CD14-positive monocyte (primary cell): ENCODE measurements at regions not wholly inside any gene's neighbourhood (a gene's known extent, or its start where the extent isn't known, plus 50 kb on each side); places are given as distances from the start of the nearest gene placed in this dataset.

Experiments
- DNase-seq, 3 donors: peaks; one replicate each; pipeline ENCODE4 v3.0.0-alpha.2; 2011 to 2022
- H2AFZ ChIP-seq: 2 replicates; pipeline ENCODE4 v1.6.0; 2012; ENCODE audit warnings: mild to moderate bottlenecking, low read depth, low read length, inconsistent platforms; ENCODE audit not compliant: insufficient read depth, poor library complexity, severe bottlenecking
- H3K27ac ChIP-seq, 2 donors: 1 replicate in 1 of 2; 2 replicates in 1 of 2; pipeline ENCODE4 v1.5.1; 2012 to 2013; ENCODE audit warnings: low read length in 2 of 2, control low read depth in 1 of 2, inconsistent platforms in 1 of 2, low read depth in 1 of 2, mild to moderate bottlenecking in 1 of 2
- H3K27me3 ChIP-seq, 2 donors: one replicate each; pipeline versions ENCODE4 v1.6.0 to v1.6.1; 2011 to 2013; ENCODE audit warnings: low read length in 2 of 2; ENCODE audit not compliant: control insufficient read depth in 2 of 2, insufficient read depth in 2 of 2
- H3K36me3 ChIP-seq, 2 donors: replicated peaks in 1 of 2; 1 replicate in 1 of 2; 2 replicates in 1 of 2; pipeline versions ENCODE4 v1.5.1 to v1.6.1; 2012 to 2013; ENCODE audit warnings: low read length in 2 of 2, control low read depth in 1 of 2, inconsistent platforms in 1 of 2, mild to moderate bottlenecking in 1 of 2; ENCODE audit not compliant: insufficient read depth in 2 of 2, control insufficient read depth in 1 of 2
- H3K4me1 ChIP-seq, 2 donors: 1 replicate in 1 of 2; 2 replicates in 1 of 2; pipeline versions ENCODE4 v1.5.1 to v1.6.1; 2012 to 2013; ENCODE audit warnings: low read length in 2 of 2, control low read depth in 1 of 2, inconsistent platforms in 1 of 2, mild to moderate bottlenecking in 1 of 2, moderate library complexity in 1 of 2; ENCODE audit not compliant: insufficient read depth in 2 of 2, control insufficient read depth in 1 of 2
- H3K4me2 ChIP-seq: replicated peaks from 2 replicates; pipeline ENCODE3; 2012; ENCODE audit warnings: low read length, moderate library complexity, mild to moderate bottlenecking; ENCODE audit not compliant: poor library complexity, severe bottlenecking; ENCODE audit errors: extremely low read depth
- H3K4me3 ChIP-seq, 3 experiments: fragments of 200-600 bp in 1 of 3; sonication (generic) in 1 of 3; replicated peaks in 1 of 3; 1 replicate in 2 of 3; 2 replicates in 1 of 3; pipeline ENCODE4 v1.5.1; 2011 to 2013; ENCODE audit warnings: low read length in 3 of 3, mild to moderate bottlenecking in 3 of 3, control low read depth in 2 of 3, low read depth in 2 of 3, inconsistent platforms in 1 of 3, moderate library complexity in 1 of 3
- H3K79me2 ChIP-seq: 2 replicates; pipeline ENCODE4 v1.6.0; 2012; ENCODE audit warnings: mild to moderate bottlenecking, control low read depth, inconsistent platforms, low read length, moderate library complexity; ENCODE audit not compliant: insufficient read depth
- H3K9ac ChIP-seq: 2 replicates; pipeline ENCODE4 v1.6.0; 2017; ENCODE audit warnings: low read length, mild to moderate bottlenecking; ENCODE audit not compliant: insufficient read depth, poor library complexity, severe bottlenecking
- H3K9me3 ChIP-seq, 2 donors: replicated peaks in 1 of 2; 1 replicate in 1 of 2; 2 replicates in 1 of 2; pipeline versions ENCODE4 v1.5.1 to v1.6.1; 2012 to 2013; ENCODE audit warnings: low read length in 2 of 2, control low read depth in 1 of 2; ENCODE audit not compliant: control insufficient read depth in 1 of 2, insufficient read depth in 1 of 2
- H4K20me1 ChIP-seq: 2 replicates; pipeline ENCODE4 v1.6.0; 2012; ENCODE audit warnings: mild to moderate bottlenecking, low read length, control low read depth, moderate library complexity; ENCODE audit not compliant: insufficient read depth
- H3K27ac Mint-ChIP-seq, 7 donors: one replicate each; pipeline ENCODE4 v1.8.0; 2020; ENCODE audit warnings: mild to moderate bottlenecking in 7 of 7, mixed read lengths in 7 of 7, moderate library complexity in 6 of 7, inconsistent platforms in 2 of 7
- H3K27me3 Mint-ChIP-seq, 3 donors: one replicate each; pipeline ENCODE4 v1.8.0; 2021 to 2022; ENCODE audit warnings: low read depth in 3 of 3, mild to moderate bottlenecking in 3 of 3, mixed read lengths in 3 of 3, moderate library complexity in 3 of 3, inconsistent platforms in 1 of 3
- H3K36me3 Mint-ChIP-seq, 2 donors: one replicate each; pipeline ENCODE4 v1.8.0; 2020; ENCODE audit warnings: mixed read lengths in 2 of 2, inconsistent platforms in 1 of 2, mild to moderate bottlenecking in 1 of 2
- H3K4me1 Mint-ChIP-seq: one replicate; pipeline ENCODE4 v1.8.0; 2020; ENCODE audit warnings: mild to moderate bottlenecking, mixed read lengths
- H3K4me3 Mint-ChIP-seq, 2 donors: one replicate each; pipeline ENCODE4 v1.8.0; 2020; ENCODE audit warnings: mild to moderate bottlenecking in 2 of 2, mixed read lengths in 2 of 2, moderate library complexity in 1 of 2
- H3K9me3 Mint-ChIP-seq, 7 donors: one replicate each; pipeline ENCODE4 v1.8.0; 2020 to 2022; ENCODE audit warnings: mixed read lengths in 7 of 7, mild to moderate bottlenecking in 6 of 7, moderate library complexity in 6 of 7, inconsistent platforms in 2 of 7
- WGBS: methylation state at CpG from one replicate; pipeline ENCODE4 v1.1.5; 2013; ENCODE audit warnings: missing lambda C conversion rate; ENCODE audit not compliant: insufficient coverage; 5-methylcytosine and 5-hydroxymethylcytosine counted together
- intact Hi-C, 2 donors: fragments of 100-400 bp; cut with micrococcal nuclease; formaldehyde crosslinking; loops; one replicate each; pipeline versions ENCODE4 v1.15.0 to v1.15.1; 2023
- TF ChIP-seq, protein P1 (sequence below): fragments of 200-600 bp; IDR thresholded peaks from one replicate; pipeline ENCODE4 v1.8.0; 2022; ENCODE audit warnings: antibody characterized with exemption, mild to moderate bottlenecking

DNA sequence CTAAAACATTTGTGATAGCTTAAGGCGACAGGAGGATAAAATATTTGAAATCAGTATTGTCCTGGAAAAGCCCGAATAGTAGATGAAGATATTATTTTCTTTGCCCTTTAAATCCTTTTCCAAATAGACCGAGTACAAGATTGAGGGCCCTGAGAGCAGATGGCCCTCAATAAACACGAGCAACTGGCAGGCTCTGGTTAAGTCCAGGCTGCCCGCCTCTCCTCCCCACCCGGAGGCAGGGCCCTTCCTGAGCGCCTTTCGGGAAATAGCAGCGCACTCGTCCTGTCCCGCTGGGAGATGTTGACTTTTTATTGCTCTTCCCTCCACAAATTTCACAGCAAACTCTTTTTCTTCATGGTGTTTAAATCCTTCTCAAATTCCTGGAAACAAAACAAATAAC is 50.8 kb upstream of the MAX start:
- TF ChIP-seq, protein P1, sequence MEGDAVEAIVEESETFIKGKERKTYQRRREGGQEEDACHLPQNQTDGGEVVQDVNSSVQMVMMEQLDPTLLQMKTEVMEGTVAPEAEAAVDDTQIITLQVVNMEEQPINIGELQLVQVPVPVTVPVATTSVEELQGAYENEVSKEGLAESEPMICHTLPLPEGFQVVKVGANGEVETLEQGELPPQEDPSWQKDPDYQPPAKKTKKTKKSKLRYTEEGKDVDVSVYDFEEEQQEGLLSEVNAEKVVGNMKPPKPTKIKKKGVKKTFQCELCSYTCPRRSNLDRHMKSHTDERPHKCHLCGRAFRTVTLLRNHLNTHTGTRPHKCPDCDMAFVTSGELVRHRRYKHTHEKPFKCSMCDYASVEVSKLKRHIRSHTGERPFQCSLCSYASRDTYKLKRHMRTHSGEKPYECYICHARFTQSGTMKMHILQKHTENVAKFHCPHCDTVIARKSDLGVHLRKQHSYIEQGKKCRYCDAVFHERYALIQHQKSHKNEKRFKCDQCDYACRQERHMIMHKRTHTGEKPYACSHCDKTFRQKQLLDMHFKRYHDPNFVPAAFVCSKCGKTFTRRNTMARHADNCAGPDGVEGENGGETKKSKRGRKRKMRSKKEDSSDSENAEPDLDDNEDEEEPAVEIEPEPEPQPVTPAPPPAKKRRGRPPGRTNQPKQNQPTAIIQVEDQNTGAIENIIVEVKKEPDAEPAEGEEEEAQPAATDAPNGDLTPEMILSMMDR, result no peak
- peaks cover 0 to 4% (median 0%) of the 10 kb centered on the region in 7 donors for H3K9me3 Mint-ChIP-seq
- H3K27ac Mint-ChIP-seq, result no peak overlapping the region
- Histone ChIP-seq H3K4me2 (no peak overlapping the region), H3K36me3 (no peaks in the 10 kb centered on the region), H3K4me3 (no peak overlapping the region), H3K9me3 (no peaks in the 10 kb centered on the region), H3K27ac (no peak overlapping the region), H3K27me3 (no peaks in the 10 kb centered on the region), H2AFZ (no peak overlapping the region), H3K79me2 (no peaks in the 10 kb centered on the region), H3K9ac (no peak overlapping the region), H3K4me1 (peaks cover 22 to 23% of the 10 kb centered on the region in 2 donors), H4K20me1 (no peaks in the 10 kb centered on the region)
- H3K4me3 Mint-ChIP-seq, result no peak overlapping the region
- no peak for DNase-seq
- peaks cover 0 to 2% (median 1%) of the 10 kb centered on the region in 3 donors for H3K27me3 Mint-ChIP-seq
- peaks cover 24% of the 10 kb centered on the region for H3K4me1 Mint-ChIP-seq
- intact Hi-C loops, result no loop called here
- H3K36me3 Mint-ChIP-seq, result no peaks in the 10 kb centered on the region
- WGBS, result 97% methylated on average over 4 of the region's 11 CpGs

DNA sequence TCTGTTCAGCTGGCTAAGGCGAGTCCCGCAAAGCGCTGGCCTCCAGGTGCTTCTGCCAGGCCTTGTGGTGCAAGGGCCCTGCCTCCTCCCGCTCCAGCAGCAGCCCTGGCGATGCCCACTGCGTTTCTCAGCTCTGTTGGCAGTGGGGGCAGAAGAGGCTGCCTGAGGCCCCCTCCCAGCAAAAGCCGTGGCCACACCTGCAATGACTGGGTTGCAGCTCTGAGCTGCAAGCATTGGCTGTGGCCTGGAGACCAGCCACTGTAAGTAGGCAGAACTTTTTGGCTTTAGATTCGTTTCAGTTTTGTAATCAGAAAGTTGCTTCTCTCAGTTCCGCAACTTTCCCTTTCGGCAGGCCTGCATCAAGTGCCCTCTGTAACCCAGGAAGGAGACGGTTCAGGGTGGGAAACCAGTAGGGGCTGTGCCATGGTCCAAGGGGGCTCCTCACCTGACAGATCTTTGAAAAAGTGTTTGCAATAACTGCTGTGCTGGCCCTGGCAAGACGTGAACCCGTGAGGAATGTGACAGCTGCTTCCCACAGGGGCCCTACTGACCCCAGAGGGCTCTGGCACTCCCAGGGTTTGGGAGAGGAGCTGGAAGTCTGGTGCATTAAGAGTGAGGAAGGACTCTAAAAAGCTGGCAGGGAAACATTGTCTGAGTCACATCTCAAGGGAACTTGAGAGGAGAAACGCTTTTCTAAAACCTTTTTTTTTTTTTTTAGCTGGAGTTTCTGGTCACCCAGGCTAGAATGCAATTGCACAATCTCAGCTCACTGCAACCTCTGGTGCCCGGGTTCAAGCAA is 54.5 kb upstream of the MAX start:
- WGBS, result 25% methylated on average over 13 of the region's 15 CpGs
- H3K36me3 ChIP-seq, result no peaks in the 10 kb centered on the region
- DNase-seq, result peak; percentile 40 to 69 (median 65)
- no peaks in the 10 kb centered on the region for H3K9me3 ChIP-seq
- H3K9me3 Mint-ChIP-seq, result peaks cover 0 to 2% (median 0%) of the 10 kb centered on the region in 7 donors
- peak overlapping the region; percentile 89 for H2AFZ ChIP-seq
- peak overlapping the region; percentile 14 to 69 (median 14) for H3K4me3 ChIP-seq
- H3K36me3 Mint-ChIP-seq, result no peaks in the 10 kb centered on the region
- intact Hi-C loops, result no loop called here
- H3K79me2 ChIP-seq, result no peaks in the 10 kb centered on the region
- no peaks in the 10 kb centered on the region for H3K27me3 Mint-ChIP-seq
- H3K27ac Mint-ChIP-seq, result peak overlapping the region; percentile 95 to 99 (median 97)
- H3K27me3 ChIP-seq, result no peaks in the 10 kb centered on the region
- peak overlapping the region; percentile 88 to 95 for H3K27ac ChIP-seq
- peak overlapping the region; percentile 74 to 85 for H3K4me3 Mint-ChIP-seq
- peak overlapping the region; percentile 75 for H3K9ac ChIP-seq
- peaks cover 24% of the 10 kb centered on the region for H3K4me1 Mint-ChIP-seq
- H3K4me2 ChIP-seq, result peak overlapping the region; percentile 81
- TF ChIP-seq, protein P1, result no peak
- H4K20me1 ChIP-seq, result no peaks in the 10 kb centered on the region
- peaks cover 22 to 23% of the 10 kb centered on the region in 2 donors for H3K4me1 ChIP-seq
